HEK293T (cell line): ENCODE measurements at regions not wholly inside any gene's neighbourhood (a gene's known extent, or its start where the extent isn't known, plus 50 kb on each side); places are given as distances from the start of the nearest gene placed in this dataset.

ENCODE experiments used
- CTCF ChIA-PET: fragments of 350-600 bp; formaldehyde crosslinking; extraction: SDS; loops from one replicate; lab custom pipeline; 2021; ENCODE audit warnings: antibody characterized with exemption, inconsistent platforms; lab: Yijun Ruan, JAX
- POLR2A ChIA-PET: fragments of 350-600 bp; formaldehyde crosslinking; extraction: SDS; loops from one replicate; lab custom pipeline; 2020; ENCODE audit warnings: antibody characterized with exemption, inconsistent platforms; lab: Yijun Ruan, JAX
- DNase-seq: peaks from one replicate; pipeline ENCODE4 v3.0.0; 2012; ENCODE audit warnings: mixed read lengths; ENCODE audit errors: extremely low spot score
- ARNT ChIP-seq: fragments of 450-650 bp; IDR thresholded peaks from 2 replicates; pipeline ENCODE4 v1.6.1; 2017; ENCODE audit warnings: mild to moderate bottlenecking
- BHLHE40 ChIP-seq: fragments of 450-650 bp; IDR thresholded peaks from 2 replicates; pipeline ENCODE4 v1.6.1; 2016; ENCODE audit warnings: mild to moderate bottlenecking, moderate library complexity, borderline replicate concordance
- CTBP1 ChIP-seq: fragments of 450-650 bp; IDR thresholded peaks from 2 replicates; pipeline ENCODE4 v1.6.1; 2016; ENCODE audit warnings: borderline replicate concordance
- ELF4 ChIP-seq: fragments of 450-650 bp; IDR thresholded peaks from 2 replicates; pipeline ENCODE4 v1.6.1; 2017; ENCODE audit warnings: antibody characterized with exemption
- FOXA1 ChIP-seq: fragments of 450-650 bp; IDR thresholded peaks from 2 replicates; pipeline ENCODE4 v1.6.1; 2016; ENCODE audit warnings: mild to moderate bottlenecking
- FOXK2 ChIP-seq: fragments of 450-650 bp; IDR thresholded peaks from 2 replicates; pipeline ENCODE4 v1.6.1; 2016; ENCODE audit warnings: mild to moderate bottlenecking
- FOXM1 ChIP-seq: fragments of 450-650 bp; IDR thresholded peaks from 2 replicates; pipeline ENCODE4 v1.6.1; 2017; ENCODE audit warnings: mild to moderate bottlenecking, borderline replicate concordance
- HDGF ChIP-seq: fragments of 450-650 bp; IDR thresholded peaks from 2 replicates; pipeline ENCODE4 v1.6.1; 2017; ENCODE audit warnings: antibody characterized with exemption, borderline replicate concordance
- L3MBTL2 ChIP-seq: fragments of 450-650 bp; conservative IDR thresholded peaks from 2 replicates; pipeline ENCODE4 v1.6.1; 2016; ENCODE audit warnings: mild to moderate bottlenecking
- LEF1 ChIP-seq: fragments of 450-650 bp; IDR thresholded peaks from 2 replicates; pipeline ENCODE4 v1.6.1; 2017; ENCODE audit warnings: mild to moderate bottlenecking, borderline replicate concordance
- NFRKB ChIP-seq: fragments of 450-650 bp; IDR thresholded peaks from 2 replicates; pipeline ENCODE4 v1.6.1; 2016; ENCODE audit warnings: mild to moderate bottlenecking, moderate library complexity
- SP1 ChIP-seq: fragments of 450-650 bp; IDR thresholded peaks from 2 replicates; pipeline ENCODE4 v1.6.1; 2017
- SUZ12 ChIP-seq: fragments of 450-650 bp; IDR thresholded peaks from 2 replicates; pipeline ENCODE4 v1.6.1; 2016; ENCODE audit warnings: mild to moderate bottlenecking
- TARDBP ChIP-seq: fragments of 450-650 bp; IDR thresholded peaks from 2 replicates; pipeline ENCODE4 v1.6.1; 2016
- ZNF384 ChIP-seq: fragments of 450-650 bp; IDR thresholded peaks from 2 replicates; pipeline ENCODE4 v1.6.1; 2016
- TF ChIP-seq, protein P1 (sequence below): fragments of 450-650 bp; IDR thresholded peaks from 2 replicates; pipeline ENCODE4 v1.6.1; 2016

- TF ChIP-seq FOXM1: no peak
- TF ChIP-seq NFRKB: no peak
- no peak for TF ChIP-seq ARNT
- no peak for TF ChIP-seq FOXK2
- TF ChIP-seq LEF1: no peak
- TF ChIP-seq HDGF: no peak
- no peak for TF ChIP-seq ELF4
- CTCF ChIA-PET: no interaction called here
- POLR2A ChIA-PET: no interaction called here
- no peak for DNase-seq
Measured at GRCh38 chr3:76789237-76789636, 250.7 kb upstream of the ROBO2 start.

DNA sequence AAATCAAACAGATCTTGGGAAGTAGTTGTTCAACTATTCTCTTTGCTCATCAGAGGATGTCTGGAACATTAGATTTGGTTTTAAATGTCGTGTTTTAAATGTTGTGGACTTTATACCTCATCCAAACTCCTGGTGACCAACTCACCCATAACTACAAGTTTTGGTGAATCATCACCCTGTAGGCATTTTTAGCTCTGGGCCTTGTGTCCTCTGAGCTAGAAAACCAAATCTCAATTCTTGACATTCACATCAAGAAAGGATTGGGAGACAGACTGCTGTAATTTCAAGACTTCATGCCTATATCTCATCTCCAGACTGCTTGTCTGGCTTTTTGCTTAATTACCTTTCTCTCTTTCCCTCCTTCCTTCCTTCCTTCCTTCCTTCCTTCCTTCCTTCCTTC is 228.5 kb upstream of the ROBO2 start:
- no peak for TF ChIP-seq LEF1
- TF ChIP-seq TARDBP: no peak
- no peak for TF ChIP-seq ARNT
- TF ChIP-seq, protein P1, sequence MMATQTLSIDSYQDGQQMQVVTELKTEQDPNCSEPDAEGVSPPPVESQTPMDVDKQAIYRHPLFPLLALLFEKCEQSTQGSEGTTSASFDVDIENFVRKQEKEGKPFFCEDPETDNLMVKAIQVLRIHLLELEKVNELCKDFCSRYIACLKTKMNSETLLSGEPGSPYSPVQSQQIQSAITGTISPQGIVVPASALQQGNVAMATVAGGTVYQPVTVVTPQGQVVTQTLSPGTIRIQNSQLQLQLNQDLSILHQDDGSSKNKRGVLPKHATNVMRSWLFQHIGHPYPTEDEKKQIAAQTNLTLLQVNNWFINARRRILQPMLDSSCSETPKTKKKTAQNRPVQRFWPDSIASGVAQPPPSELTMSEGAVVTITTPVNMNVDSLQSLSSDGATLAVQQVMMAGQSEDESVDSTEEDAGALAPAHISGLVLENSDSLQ: no peak
- TF ChIP-seq SP1: no peak
- TF ChIP-seq NFRKB: no peak
- no peak for TF ChIP-seq BHLHE40
- no peak for TF ChIP-seq FOXK2
- TF ChIP-seq ELF4: no peak
- TF ChIP-seq ZNF384: no peak
- TF ChIP-seq CTBP1: no peak
- no peak for TF ChIP-seq HDGF
- no peak for TF ChIP-seq FOXA1
- no peak for TF ChIP-seq L3MBTL2
- TF ChIP-seq FOXM1: no peak
- no peak for TF ChIP-seq SUZ12
- CTCF ChIA-PET: no interaction called here
- POLR2A ChIA-PET: no interaction called here
- no peak for DNase-seq

DNA sequence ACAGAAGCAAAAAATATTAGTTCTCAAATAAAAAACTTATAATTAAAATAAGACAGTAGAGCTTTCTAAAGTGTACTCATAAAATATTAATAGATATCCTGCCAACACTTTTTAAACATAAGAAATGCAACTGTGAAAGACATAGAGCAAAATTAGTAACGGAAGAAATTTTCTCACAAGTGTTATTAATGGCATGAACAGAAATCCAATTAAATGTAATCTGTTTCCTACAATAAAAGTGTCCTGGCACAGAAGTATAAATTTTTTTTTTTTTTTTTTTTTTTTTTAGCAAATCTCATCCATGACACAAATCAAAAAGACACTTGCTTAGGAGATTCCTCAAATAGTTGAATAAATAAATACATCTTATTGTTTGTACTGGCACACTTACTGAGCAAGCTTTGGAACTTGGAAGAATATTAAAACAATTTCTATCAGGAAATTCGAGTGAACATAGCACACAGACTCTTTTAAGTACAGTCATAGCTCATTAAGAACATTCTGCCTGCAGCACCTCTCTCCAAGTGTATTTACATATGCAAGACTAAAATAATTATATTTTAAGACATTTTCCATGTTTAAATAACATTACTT is 227.2 kb upstream of the ROBO2 start:
- TF ChIP-seq ARNT (no peak), FOXK2 (no peak), CTBP1 (no peak), TARDBP (no peak), SP1 (no peak), FOXA1 (no peak), ZNF384 (no peak), BHLHE40 (no peak), ELF4 (no peak), LEF1 (no peak), L3MBTL2 (no peak)
- CTCF ChIA-PET: no interaction called here
- DNase-seq: no peak
- POLR2A ChIA-PET: no interaction called here

GRCh38 chr3:76815561-76815960 is 224.3 kb upstream of the ROBO2 start:
- no peak for DNase-seq
- ChIA-PET CTCF (no interaction called here), POLR2A (no interaction called here)
- TF ChIP-seq, protein P1: no peak
- TF ChIP-seq FOXA1 (no peak), L3MBTL2 (no peak), CTBP1 (no peak), HDGF (no peak), NFRKB (no peak), LEF1 (no peak), BHLHE40 (no peak), ARNT (no peak), FOXK2 (no peak), SUZ12 (no peak), FOXM1 (no peak), ELF4 (no peak), ZNF384 (no peak), TARDBP (no peak), SP1 (no peak)

- CTCF ChIA-PET: no interaction called here
- DNase-seq: no peak
- POLR2A ChIA-PET: no interaction called here
- no peak for TF ChIP-seq L3MBTL2
- no peak for TF ChIP-seq FOXK2
- no peak for TF ChIP-seq FOXA1
- no peak for TF ChIP-seq ARNT
- no peak for TF ChIP-seq SUZ12
- no peak for TF ChIP-seq HDGF
- no peak for TF ChIP-seq ELF4
- TF ChIP-seq FOXM1: no peak
- TF ChIP-seq, protein P1: no peak
- TF ChIP-seq CTBP1: no peak
- TF ChIP-seq NFRKB: no peak
Measured at GRCh38 chr3:76820481-76820880, 219.4 kb upstream of the ROBO2 start.

DNA sequence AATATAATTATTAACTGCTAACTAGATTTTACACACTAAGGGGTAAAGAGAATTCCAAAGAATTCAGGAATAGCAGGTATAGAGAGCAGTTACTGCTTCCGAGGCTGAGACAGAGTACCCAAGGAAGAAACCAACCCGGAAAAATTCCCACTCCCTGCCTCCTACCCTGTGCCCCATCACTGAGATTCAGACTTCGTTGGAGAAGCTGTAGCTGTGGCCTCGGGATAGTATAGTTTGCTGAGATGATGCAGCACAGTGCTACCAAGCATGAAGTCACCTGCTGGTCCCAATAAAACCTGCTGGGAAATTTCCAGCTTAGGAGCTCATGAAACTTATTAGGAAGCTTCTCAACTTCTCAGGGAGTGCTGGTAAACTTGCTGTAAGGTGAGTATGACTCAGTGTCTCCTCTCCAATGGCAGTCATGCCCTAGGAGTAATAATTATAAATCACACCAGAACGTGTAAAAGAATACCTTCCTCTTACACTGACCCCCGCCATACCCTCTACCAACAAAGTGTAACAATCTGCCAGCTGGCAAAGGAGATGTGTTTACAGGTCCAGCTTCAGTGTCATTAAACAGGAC is 215.2 kb upstream of the ROBO2 start:
- no peak for DNase-seq
- CTCF ChIA-PET: no interaction called here
- POLR2A ChIA-PET: no interaction called here
- TF ChIP-seq FOXM1 (no peak), L3MBTL2 (no peak), ARNT (no peak), HDGF (no peak), TARDBP (no peak)
- TF ChIP-seq, protein P1: 0 out of 2 replicates have a peak, but pooled peaks have one; percentile 16
